Esophagus squamous epithelium (tissue), 5 donors: ENCODE measurements at regions not wholly inside any gene's neighbourhood (a gene's known extent, or its start where the extent isn't known, plus 50 kb on each side); places are given as distances from the start of the nearest gene placed in this dataset.

Experiments used
- DNase-seq: peaks from one replicate; lab custom pipeline; 2025; lab: John Stamatoyannopoulos, UW
- H3K27ac ChIP-seq, 4 donors: fragments of 200-600 bp; sonication (generic); one replicate each; pipeline ENCODE4 v1.5.1; 2016 to 2019; ENCODE audit warnings: mild to moderate bottlenecking in 1 of 4
- H3K27me3 ChIP-seq, 4 donors: fragments of 200-600 bp; sonication (generic); 1 replicate in 3 of 4; 2 replicates in 1 of 4; pipeline versions ENCODE4 v1.5.1 to v1.6.0; 2017 to 2021; ENCODE audit warnings: antibody characterized with exemption in 1 of 4
- H3K36me3 ChIP-seq, 3 donors: fragments of 200-600 bp; sonication (generic); one replicate each; pipeline ENCODE4 v1.5.1; 2016 to 2019
- H3K4me1 ChIP-seq, 3 donors: fragments of 200-600 bp; sonication (generic); one replicate each; pipeline ENCODE4 v1.5.1; 2017 to 2019
- H3K4me3 ChIP-seq, 4 donors: fragments of 200-600 bp; sonication (generic); 1 replicate in 3 of 4; 2 replicates in 1 of 4; pipeline ENCODE4 v1.5.1; 2016 to 2019; ENCODE audit warnings: mild to moderate bottlenecking in 2 of 4, moderate library complexity in 1 of 4
- H3K9me3 ChIP-seq, 3 donors: fragments of 200-600 bp; sonication (generic); one replicate each; pipeline ENCODE4 v1.5.1; 2016 to 2019
- CTCF ChIP-seq, 6 experiments: fragments of 450-650 bp in 4 of 6; fragments of 200-600 bp in 2 of 6; sonication (generic) in 2 of 6; IDR thresholded peaks; one replicate each; pipeline ENCODE4 v1.5.1; 2016 to 2019; ENCODE audit warnings: antibody characterized with exemption in 6 of 6, mild to moderate bottlenecking in 4 of 6, moderate library complexity in 4 of 6
- POLR2A ChIP-seq, 4 donors: fragments of 450-650 bp; IDR thresholded peaks; one replicate each; pipeline ENCODE4 v1.6.1; 2017; ENCODE audit warnings: antibody characterized with exemption in 4 of 4, mild to moderate bottlenecking in 4 of 4, moderate library complexity in 3 of 4
- whole genome bisulfite sequencing, 2 donors: methylation state at CpG; one replicate each; pipeline ENCODE4 v1.1.5; 2018; 5-methylcytosine and 5-hydroxymethylcytosine counted together
- intact Hi-C: fragments of 100-400 bp; cut with DNase I; formaldehyde crosslinking; loops from one replicate; pipeline ENCODE4 v1.15.0; 2022
- donor health status: DM: yes; HTN: yes; CAD: no.

GRCh38 chr5:167835146-167835545, 456.3 kb upstream of the WWC1 start:
- WGBS, 2 donors: 29 to 38% methylated on average over 1 of the region's 1 CpG
- no peak for TF ChIP-seq POLR2A (IDR thresholded peaks at IDR 0.05)
- TF ChIP-seq CTCF (IDR thresholded peaks at IDR 0.05): no peak
- no peaks in the 10 kb centered on the region for H3K27me3 ChIP-seq
- no peaks in the 10 kb centered on the region for H3K36me3 ChIP-seq
- no peaks in the 10 kb centered on the region for H3K4me1 ChIP-seq
- no peak overlapping the region for H3K27ac ChIP-seq
- H3K4me3 ChIP-seq: no peak overlapping the region
- no peak for DNase-seq
- intact Hi-C loops: no loop called here
- H3K9me3 ChIP-seq: no peaks in the 10 kb centered on the region

GRCh38 chr5:167837127-167837526, 454.3 kb upstream of the WWC1 start:
- Histone ChIP-seq H3K4me1 (no peaks in the 10 kb centered on the region), H3K9me3 (no peaks in the 10 kb centered on the region), H3K36me3 (no peaks in the 10 kb centered on the region), H3K4me3 (no peak overlapping the region), H3K27ac (no peak overlapping the region), H3K27me3 (no peaks in the 10 kb centered on the region)
- 94 to 95% methylated on average over 2 of the region's 2 CpGs for WGBS, 2 donors
- intact Hi-C loops: no loop called here
- TF ChIP-seq CTCF (IDR thresholded peaks at IDR 0.05): no peak
- no peak for TF ChIP-seq POLR2A (IDR thresholded peaks at IDR 0.05)
- no peak for DNase-seq

- no peaks in the 10 kb centered on the region for H3K9me3 ChIP-seq
- intact Hi-C loops: no loop called here
- DNase-seq: no peak
- H3K4me3 ChIP-seq: no peak overlapping the region
- no peaks in the 10 kb centered on the region for H3K27me3 ChIP-seq
- WGBS, 2 donors: 31 to 41% methylated on average over 6 of the region's 6 CpGs
- no peaks in the 10 kb centered on the region for H3K36me3 ChIP-seq
- TF ChIP-seq POLR2A (IDR thresholded peaks at IDR 0.05) (no peak), CTCF (IDR thresholded peaks at IDR 0.05) (no peak)
- no peaks in the 10 kb centered on the region for H3K4me1 ChIP-seq
- H3K27ac ChIP-seq: no peak overlapping the region
Observed at GRCh38 chr5:167839065-167839464, 452.4 kb upstream of the WWC1 start.

GRCh38 chr5:167840527-167841130, 450.8 kb upstream of the WWC1 start:
- H3K4me3 ChIP-seq: no peak overlapping the region
- TF ChIP-seq POLR2A (IDR thresholded peaks at IDR 0.05) (no peak), CTCF (IDR thresholded peaks at IDR 0.05) (no peak)

GRCh38 chr5:167843881-167844572, 447.4 kb upstream of the WWC1 start:
- Histone ChIP-seq H3K27me3 (no peaks in the 10 kb centered on the region), H3K36me3 (no peaks in the 10 kb centered on the region), H3K4me3 (no peak overlapping the region), H3K27ac (no peak overlapping the region), H3K4me1 (no peaks in the 10 kb centered on the region), H3K9me3 (no peaks in the 10 kb centered on the region)
- intact Hi-C loops: no loop called here
- TF ChIP-seq POLR2A (IDR thresholded peaks at IDR 0.05): no peak
- no peak for TF ChIP-seq CTCF (IDR thresholded peaks at IDR 0.05)
- DNase-seq: no peak
- WGBS, 2 donors: 74 to 80% methylated on average over 4 of the region's 4 CpGs

More at GRCh38 chr5:167840527-167841130, 450.8 kb upstream of the WWC1 start:
- Histone ChIP-seq H3K4me1 (no peaks in the 10 kb centered on the region), H3K27ac (no peak overlapping the region), H3K36me3 (no peaks in the 10 kb centered on the region), H3K9me3 (no peaks in the 10 kb centered on the region), H3K27me3 (no peaks in the 10 kb centered on the region)
- 57 to 74% methylated on average over 8 of the region's 8 CpGs for WGBS, 2 donors
- no peak for DNase-seq
- intact Hi-C loops: no loop called here
